PFSK-1 (cell line): ENCODE measurements at regions not wholly inside any gene's neighbourhood (a gene's known extent, or its start where the extent isn't known, plus 50 kb on each side); places are given as distances from the start of the nearest gene placed in this dataset.

Source experiments
- FOXP2 ChIP-seq: optimal IDR thresholded peaks from 2 replicates; pipeline ENCODE3; 2011; ENCODE audit warnings: borderline replicate concordance, control low read depth, inconsistent platforms; ENCODE audit not compliant: insufficient read depth; ENCODE audit errors: extremely low read length, extremely low read depth
- POLR2AphosphoS5 ChIP-seq: IDR thresholded peaks from 2 replicates; pipeline ENCODE4 v1.6.1; 2012; ENCODE audit warnings: low read depth, mild to moderate bottlenecking, control low read depth, low read length, moderate library complexity
- REST ChIP-seq, 2 experiments: IDR thresholded peaks; 2 replicates each; pipeline versions ENCODE4 v1.6.1 to v1.8.0; 2011 to 2012; ENCODE audit warnings: low read depth in 2 of 2, low read length in 2 of 2, control low read depth in 1 of 2, inconsistent platforms in 1 of 2, mild to moderate bottlenecking in 1 of 2, moderate library complexity in 1 of 2; ENCODE audit not compliant: insufficient read depth in 1 of 2
- SIN3A ChIP-seq: IDR thresholded peaks from 2 replicates; pipeline ENCODE4 v1.6.1; 2012; ENCODE audit warnings: mild to moderate bottlenecking, low read length, moderate library complexity, borderline replicate concordance; ENCODE audit not compliant: insufficient read depth
- TAF1 ChIP-seq: IDR thresholded peaks from 2 replicates; pipeline ENCODE4 v1.6.1; 2012; ENCODE audit warnings: low read length, control low read depth, borderline replicate concordance; ENCODE audit not compliant: insufficient read depth

DNA sequence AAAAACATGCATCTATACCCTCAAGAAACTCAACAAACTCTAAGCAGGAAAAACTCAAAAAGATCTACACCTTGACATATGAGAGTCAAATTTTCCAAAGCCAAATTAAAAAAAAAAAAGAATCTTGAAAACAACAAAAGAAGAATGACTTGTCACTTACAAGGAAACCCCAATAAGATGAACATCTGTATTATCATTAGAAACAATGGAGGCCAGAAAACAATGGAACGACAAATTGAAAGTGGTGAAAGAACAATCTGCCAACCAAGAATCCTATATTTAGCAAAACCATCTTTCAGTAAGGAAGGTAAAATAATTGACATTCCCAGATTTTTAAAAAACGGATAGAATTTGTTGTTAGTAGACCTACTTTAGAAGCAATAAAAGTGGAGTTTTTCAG is 516.8 kb downstream of the ACTR3B start:
- TF ChIP-seq POLR2AphosphoS5 (no peak), REST (IDR thresholded peaks at IDR 0.05; ENCODE audit: insufficient read depth in 1 of 2, low read depth in 2 of 2, low read length in 2 of 2) (no peak), SIN3A (no peak), TAF1 (no peak), FOXP2 (no peak)
